CD4-positive, alpha-beta T cell treated with Interleukin-17A for 4 hours (primary cell): ENCODE measurements at regions not wholly inside any gene's neighbourhood (a gene's known extent, or its start where the extent isn't known, plus 50 kb on each side); places are given as distances from the start of the nearest gene placed in this dataset.

Source experiments
- DNase-seq: peaks from one replicate; pipeline ENCODE4 v3.0.0-alpha.2; 2020; ENCODE audit warnings: mixed read lengths

GRCh38 chr4:184528051-184528450 is 53.7 kb upstream of the IRF2 start:
- DNase-seq: no peak

GRCh38 chr4:184526228-184526627 is 51.9 kb upstream of the IRF2 start:
- no peak for DNase-seq
